ENCODE measurements at regions not wholly inside any gene's neighbourhood (a gene's known extent, or its start where the extent isn't known, plus 50 kb on each side); places are given as distances from the start of the nearest gene placed in this dataset.

- H3K9me3 ChIP-seq (ENCODE audit: insufficient read depth, low read length) = no peaks in the 10 kb centered on the region
- H2AFZ ChIP-seq (ENCODE audit: low read depth, low read length, severe bottlenecking) = no peak overlapping the region
- TF ChIP-seq CTCF (IDR thresholded peaks at IDR 0.05; ENCODE audit: insufficient read depth, low read length, poor library complexity, severe bottlenecking) (no peak), EZH2phosphoT487 (conservative IDR thresholded peaks at IDR 0.05; ENCODE audit: low read length) (no peak)
- H4K20me1 ChIP-seq (ENCODE audit: low read depth, low read length) = no peaks in the 10 kb centered on the region
- no peaks in the 10 kb centered on the region for H3K79me2 ChIP-seq (ENCODE audit: insufficient read depth, low read length)
- no peak overlapping the region for H3K4me2 ChIP-seq (ENCODE audit: low read depth, low read length, poor library complexity, severe bottlenecking)
- H3K27me3 ChIP-seq (ENCODE audit: low read length) = no peaks in the 10 kb centered on the region
- no peak overlapping the region for H3K27ac ChIP-seq (ENCODE audit: low read depth, low read length)
- no peaks in the 10 kb centered on the region for H3K9me2 ChIP-seq (replicated peaks; ENCODE audit: insufficient read depth, low read length)
- no peaks in the 10 kb centered on the region for H3K36me3 ChIP-seq (ENCODE audit: low read length)
- no peaks in the 10 kb centered on the region for H3F3A ChIP-seq (ENCODE audit: insufficient read depth)
- no peak overlapping the region for H3K9ac ChIP-seq (ENCODE audit: low read length)
- no peak overlapping the region for H3K4me3 ChIP-seq (ENCODE audit: insufficient read depth, low read length, poor library complexity, severe bottlenecking)
These were observed 515.9 kb downstream of the CD83 start for GRCh38 chr6:14633479-14633878.

DNA sequence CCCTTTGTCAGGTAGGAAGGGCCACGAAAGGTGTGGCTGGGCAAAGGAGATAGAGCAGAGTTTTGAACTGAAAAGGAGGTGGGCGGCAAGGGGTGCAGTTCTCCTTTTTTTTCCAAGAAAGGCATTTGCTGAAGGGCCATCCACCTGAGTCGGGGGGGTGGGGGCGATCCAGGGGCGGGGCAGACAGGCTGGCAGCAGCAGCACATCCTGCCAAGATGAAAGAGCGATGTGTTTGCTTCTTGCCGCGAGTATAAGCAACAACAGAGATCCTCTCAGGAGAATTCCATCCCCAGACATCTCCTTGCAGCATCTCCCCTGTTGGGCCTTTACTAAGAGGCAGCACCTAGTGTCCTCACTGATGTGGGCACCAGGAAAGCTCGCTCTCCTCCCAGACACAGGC lies 516.5 kb downstream of the CD83 start:
- no peak for TF ChIP-seq CTCF (IDR thresholded peaks at IDR 0.05; ENCODE audit: insufficient read depth, low read length, poor library complexity, severe bottlenecking)
- TF ChIP-seq EZH2phosphoT487 (conservative IDR thresholded peaks at IDR 0.05; ENCODE audit: low read length) = no peak
- Histone ChIP-seq H4K20me1 (ENCODE audit: low read depth, low read length) (no peaks in the 10 kb centered on the region), H3K9ac (ENCODE audit: low read length) (no peak overlapping the region), H3K79me2 (ENCODE audit: insufficient read depth, low read length) (no peaks in the 10 kb centered on the region), H3K4me3 (ENCODE audit: insufficient read depth, low read length, poor library complexity, severe bottlenecking) (no peak overlapping the region), H3F3A (ENCODE audit: insufficient read depth) (no peaks in the 10 kb centered on the region), H3K4me2 (ENCODE audit: low read depth, low read length, poor library complexity, severe bottlenecking) (no peak overlapping the region), H3K27ac (ENCODE audit: low read depth, low read length) (no peak overlapping the region), H2AFZ (ENCODE audit: low read depth, low read length, severe bottlenecking) (no peak overlapping the region), H3K9me3 (ENCODE audit: insufficient read depth, low read length) (no peaks in the 10 kb centered on the region), H3K36me3 (ENCODE audit: low read length) (no peaks in the 10 kb centered on the region), H3K9me2 (replicated peaks; ENCODE audit: insufficient read depth, low read length) (no peaks in the 10 kb centered on the region), H3K27me3 (ENCODE audit: low read length) (no peaks in the 10 kb centered on the region)

- H3K9me2 ChIP-seq (replicated peaks; ENCODE audit: insufficient read depth, low read length) = no peaks in the 10 kb centered on the region
- H3K79me2 ChIP-seq (ENCODE audit: insufficient read depth, low read length) = no peaks in the 10 kb centered on the region
- H3K9ac ChIP-seq (ENCODE audit: low read length) = no peak overlapping the region
- no peaks in the 10 kb centered on the region for H4K20me1 ChIP-seq (ENCODE audit: low read depth, low read length)
- H3K27ac ChIP-seq (ENCODE audit: low read depth, low read length) = no peak overlapping the region
- no peaks in the 10 kb centered on the region for H3K36me3 ChIP-seq (ENCODE audit: low read length)
- no peaks in the 10 kb centered on the region for H3K27me3 ChIP-seq (ENCODE audit: low read length)
- no peak overlapping the region for H3K4me2 ChIP-seq (ENCODE audit: low read depth, low read length, poor library complexity, severe bottlenecking)
- H2AFZ ChIP-seq (ENCODE audit: low read depth, low read length, severe bottlenecking) = no peak overlapping the region
- H3F3A ChIP-seq (ENCODE audit: insufficient read depth) = no peaks in the 10 kb centered on the region
- TF ChIP-seq EZH2phosphoT487 (conservative IDR thresholded peaks at IDR 0.05; ENCODE audit: low read length) (no peak), CTCF (IDR thresholded peaks at IDR 0.05; ENCODE audit: insufficient read depth, low read length, poor library complexity, severe bottlenecking) (no peak)
- H3K9me3 ChIP-seq (ENCODE audit: insufficient read depth, low read length) = no peaks in the 10 kb centered on the region
- H3K4me3 ChIP-seq (ENCODE audit: insufficient read depth, low read length, poor library complexity, severe bottlenecking) = no peak overlapping the region
These were observed 517.6 kb downstream of the CD83 start for GRCh38 chr6:14635195-14635594.
